IMR-90 (cell line): ENCODE measurements at regions not wholly inside any gene's neighbourhood (a gene's known extent, or its start where the extent isn't known, plus 50 kb on each side); places are given as distances from the start of the nearest gene placed in this dataset.

ENCODE experiments used
- ATAC-seq: fragments of 200-7000 bp; cut with Tn5 transposase; 2 replicates; pipeline ENCODE4 v1.9.1; 2020; ENCODE audit warnings: low read depth, mild to moderate bottlenecking, moderate library complexity
- BruUV-seq: library from RNA; stranded (reverse); fragments of 400-500 nt; replicated peaks from 2 replicates; lab custom pipeline; 2021; lab: Mats Ljungman, UMichigan
- CTCF ChIA-PET: fragments of 300-600 bp; formaldehyde crosslinking; extraction: SDS; loops from one replicate; lab custom pipeline; 2021; ENCODE audit warnings: antibody characterized with exemption; lab: Yijun Ruan, JAX
- POLR2A ChIA-PET: fragments of 300-600 bp; sonication (Branson Sonifier 250); formaldehyde crosslinking; loops from one replicate; lab custom pipeline; 2022; ENCODE audit warnings: antibody characterized with exemption; ENCODE audit not compliant: unreplicated experiment; lab: Charles Lee
- DNase-seq: peaks from one replicate; pipeline ENCODE4 v3.0.0; 2013
- H2AFZ ChIP-seq: replicated peaks from 2 replicates; pipeline ENCODE3; 2013; ENCODE audit warnings: low read length, mild to moderate bottlenecking; ENCODE audit not compliant: poor library complexity
- H2AK5ac ChIP-seq: 2 replicates; pipeline ENCODE4 v1.6.1; 2013; ENCODE audit warnings: low read depth, low read length, inconsistent platforms
- H2AK9ac ChIP-seq: replicated peaks from 2 replicates; pipeline ENCODE3; 2013; ENCODE audit warnings: mild to moderate bottlenecking, low read depth, low read length, moderate library complexity; ENCODE audit not compliant: poor library complexity
- H2BK120ac ChIP-seq: 2 replicates; pipeline ENCODE4 v1.6.1; 2013; ENCODE audit warnings: low read depth, low read length, inconsistent platforms
- H2BK15ac ChIP-seq: 3 replicates; pipeline ENCODE4 v1.6.1; 2013; ENCODE audit warnings: low read depth, low read length, inconsistent platforms
- H2BK20ac ChIP-seq: 2 replicates; pipeline ENCODE4 v1.6.1; 2013; ENCODE audit warnings: low read depth, mild to moderate bottlenecking, inconsistent platforms, low read length, moderate library complexity
- H2BK5ac ChIP-seq: 2 replicates; pipeline ENCODE4 v1.6.1; 2013; ENCODE audit warnings: mild to moderate bottlenecking, low read depth, low read length, inconsistent platforms; ENCODE audit not compliant: poor library complexity, severe bottlenecking
- H3K14ac ChIP-seq: replicated peaks from 2 replicates; pipeline ENCODE4 v1.6.1; 2013; ENCODE audit warnings: low read depth, low read length, inconsistent platforms
- H3K18ac ChIP-seq: 2 replicates; pipeline ENCODE4 v1.6.1; 2013; ENCODE audit warnings: low read depth, low read length, control low read depth
- H3K23ac ChIP-seq: 2 replicates; pipeline ENCODE4 v1.6.1; 2013; ENCODE audit warnings: low read depth, low read length, inconsistent platforms
- H3K27ac ChIP-seq: 2 replicates; pipeline ENCODE4 v1.5.1; 2013; ENCODE audit warnings: mild to moderate bottlenecking, control low read depth, low read length; ENCODE audit not compliant: insufficient read depth
- H3K27me3 ChIP-seq: 2 replicates; pipeline ENCODE4 v1.6.1; 2013; ENCODE audit warnings: low read length; ENCODE audit not compliant: control insufficient read depth, insufficient read depth
- H3K36me3 ChIP-seq: 2 replicates; pipeline ENCODE4 v1.6.1; 2013; ENCODE audit warnings: low read length, mixed read lengths; ENCODE audit not compliant: control insufficient read depth, insufficient read depth
- H3K4ac ChIP-seq: 2 replicates; pipeline ENCODE4 v1.6.1; 2013; ENCODE audit warnings: low read depth, low read length, inconsistent platforms
- H3K4me1 ChIP-seq: 2 replicates; pipeline ENCODE4 v1.6.1; 2013; ENCODE audit warnings: low read length, mixed read lengths; ENCODE audit not compliant: control insufficient read depth, insufficient read depth
- H3K4me2 ChIP-seq: 2 replicates; pipeline ENCODE4 v1.6.1; 2013; ENCODE audit warnings: low read depth, mild to moderate bottlenecking, control low read depth, low read length, moderate library complexity
- H3K4me3 ChIP-seq: 2 replicates; pipeline ENCODE4 v1.5.1; 2013; ENCODE audit warnings: low read depth, mild to moderate bottlenecking, control low read depth, low read length, moderate library complexity; ENCODE audit not compliant: insufficient read depth
- H3K56ac ChIP-seq: 2 replicates; pipeline ENCODE4 v1.6.1; 2013; ENCODE audit warnings: low read length, inconsistent platforms; ENCODE audit not compliant: insufficient read depth; ENCODE audit errors: extremely low read depth
- H3K79me1 ChIP-seq, 2 experiments: 2 replicates each; pipeline ENCODE4 v1.6.1; 2013; ENCODE audit warnings: low read length in 2 of 2, inconsistent platforms in 1 of 2, low read depth in 1 of 2
- H3K9ac ChIP-seq: 2 replicates; pipeline ENCODE4 v1.6.1; 2013; ENCODE audit warnings: low read depth, low read length, control low read depth
- H3K9me1 ChIP-seq: 2 replicates; pipeline ENCODE4 v1.6.1; 2013; ENCODE audit warnings: low read length, inconsistent platforms; ENCODE audit not compliant: insufficient read depth
- H3K9me3 ChIP-seq: 2 replicates; pipeline ENCODE4 v1.6.1; 2013; ENCODE audit warnings: low read length; ENCODE audit not compliant: control insufficient read depth, insufficient read depth
- H4K20me1 ChIP-seq: 2 replicates; pipeline ENCODE4 v1.6.1; 2013; ENCODE audit warnings: low read length, inconsistent platforms; ENCODE audit not compliant: insufficient read depth
- H4K5ac ChIP-seq: 2 replicates; pipeline ENCODE4 v1.6.1; 2013; ENCODE audit warnings: mild to moderate bottlenecking, low read depth, low read length, control low read depth
- H4K8ac ChIP-seq, 2 experiments: 2 replicates each; pipeline ENCODE4 v1.6.1; 2013; ENCODE audit warnings: low read depth in 2 of 2, low read length in 2 of 2, control low read depth in 1 of 2, inconsistent platforms in 1 of 2
- H4K91ac ChIP-seq: 2 replicates; pipeline ENCODE4 v1.6.1; 2013; ENCODE audit warnings: low read depth, low read length, inconsistent platforms; ENCODE audit not compliant: insufficient read depth
- BHLHE40 ChIP-seq: fragments of 150-350 bp; IDR thresholded peaks from 2 replicates; pipeline ENCODE4 v1.6.1; 2016; ENCODE audit warnings: mild to moderate bottlenecking, low read depth, low read length
- CEBPB ChIP-seq: IDR thresholded peaks from 2 replicates; pipeline ENCODE4 v1.6.1; 2012; ENCODE audit warnings: low read depth, low read length, improper control_type of control experiment
- CTCF ChIP-seq: conservative IDR thresholded peaks from 2 replicates; pipeline ENCODE4 v1.5.1; 2012; ENCODE audit warnings: mild to moderate bottlenecking, low read depth, low read length, improper control_type of control experiment
- ELK1 ChIP-seq: fragments of 150-350 bp; IDR thresholded peaks from 2 replicates; pipeline ENCODE4 v1.6.1; 2016; ENCODE audit warnings: low read depth, mild to moderate bottlenecking, low read length, moderate library complexity, borderline replicate concordance
- MAFK ChIP-seq: IDR thresholded peaks from 2 replicates; pipeline ENCODE4 v1.6.1; 2012; ENCODE audit warnings: low read depth, low read length, improper control_type of control experiment
- MXI1 ChIP-seq: IDR thresholded peaks from 2 replicates; pipeline ENCODE4 v1.6.1; 2012; ENCODE audit warnings: low read depth, mild to moderate bottlenecking, low read length, moderate library complexity, borderline replicate concordance
- NFE2L2 ChIP-seq: fragments of 150-350 bp; IDR thresholded peaks from 2 replicates; pipeline ENCODE4 v1.6.1; 2016; ENCODE audit warnings: low read depth, mild to moderate bottlenecking, low read length
- RCOR1 ChIP-seq: IDR thresholded peaks from 2 replicates; pipeline ENCODE4 v1.6.1; 2012; ENCODE audit warnings: mild to moderate bottlenecking, low read length, improper control_type of control experiment; ENCODE audit not compliant: insufficient replicate concordance
- RFX5 ChIP-seq: IDR thresholded peaks from 2 replicates; pipeline ENCODE4 v1.8.0; 2012; ENCODE audit warnings: low read depth, mild to moderate bottlenecking, low read length, moderate library complexity
- WGBS, 2 experiments: methylation state at CpG; one replicate each; pipeline versions ENCODE4 v1.1.5 to v1.1.7; 2013; ENCODE audit warnings: missing lambda C conversion rate in 2 of 2; ENCODE audit not compliant: insufficient read length in 1 of 2; ENCODE audit errors: extremely low coverage in 2 of 2; 5-methylcytosine and 5-hydroxymethylcytosine counted together
- dilution Hi-C: fragments of 300-500 bp; cut with HindIII; formaldehyde crosslinking; loops from one replicate; pipeline ENCODE4 v1.14.3; 2018; ENCODE audit warnings: low sequenced_read_pairs; ENCODE audit not compliant: unreplicated experiment
- in situ Hi-C: fragments of 300-500 bp; cut with MboI; formaldehyde crosslinking; loops from 3 replicates; pipeline ENCODE4 v1.14.3; 2019; ENCODE audit warnings: low sequenced_read_pairs, inconsistent platforms, mixed read lengths
- intact Hi-C: fragments of 100-400 bp; cut with micrococcal nuclease; formaldehyde crosslinking; loops from 2 replicates; pipeline ENCODE4 v1.10.0; 2022
- TF ChIP-seq, protein P1 (sequence below): fragments of 150-350 bp; IDR thresholded peaks from 2 replicates; pipeline ENCODE4 v1.6.1; 2017; ENCODE audit warnings: mild to moderate bottlenecking, antibody characterized with exemption, low read length, low read depth

- Histone ChIP-seq H2AFZ (no peak overlapping the region), H3K27me3 (peaks cover 6% of the 10 kb centered on the region), H3K27ac (no peak overlapping the region), H3K56ac (no peak overlapping the region), H3K36me3 (no peaks in the 10 kb centered on the region), H3K9me1 (no peaks in the 10 kb centered on the region), H3K4me1 (no peaks in the 10 kb centered on the region), H3K4ac (no peak overlapping the region), H3K9me3 (no peaks in the 10 kb centered on the region), H2BK20ac (no peak overlapping the region), H3K4me2 (no peak overlapping the region), H4K5ac (no peak overlapping the region), H2AK9ac (no peak overlapping the region), H3K4me3 (no peak overlapping the region), H3K23ac (no peak overlapping the region), H3K18ac (no peak overlapping the region), H2BK15ac (no peak overlapping the region), H4K20me1 (no peaks in the 10 kb centered on the region), H2BK120ac (no peak overlapping the region), H2AK5ac (no peak overlapping the region), H3K14ac (no peak overlapping the region), H4K8ac (no peak overlapping the region), H3K9ac (no peak overlapping the region), H2BK5ac (no peak overlapping the region), H4K91ac (no peak overlapping the region), H3K79me1 (no peaks in the 10 kb centered on the region)
- WGBS, 2 experiments = no CpG with 5 or more reads among the region's 2 CpGs
- ChIA-PET POLR2A (no interaction called here), CTCF (no interaction called here)
- ATAC-seq (no peak), DNase-seq (no peak)
- dilution Hi-C loops (no loop called here), in situ Hi-C loops (loop anchor here (25.0 kb wide), 2 partner anchors 386 to 686 kb away; no protein-coding TSS in a partner anchor), intact Hi-C loops (no loop called here)
- BruUV-seq = no TSS peak
- no peak for TF ChIP-seq MAFK
- TF ChIP-seq RFX5 = no peak
- TF ChIP-seq MXI1 = no peak
- no peak for TF ChIP-seq CTCF
- TF ChIP-seq RCOR1 = no peak
- TF ChIP-seq, protein P1, sequence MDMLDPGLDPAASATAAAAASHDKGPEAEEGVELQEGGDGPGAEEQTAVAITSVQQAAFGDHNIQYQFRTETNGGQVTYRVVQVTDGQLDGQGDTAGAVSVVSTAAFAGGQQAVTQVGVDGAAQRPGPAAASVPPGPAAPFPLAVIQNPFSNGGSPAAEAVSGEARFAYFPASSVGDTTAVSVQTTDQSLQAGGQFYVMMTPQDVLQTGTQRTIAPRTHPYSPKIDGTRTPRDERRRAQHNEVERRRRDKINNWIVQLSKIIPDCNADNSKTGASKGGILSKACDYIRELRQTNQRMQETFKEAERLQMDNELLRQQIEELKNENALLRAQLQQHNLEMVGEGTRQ = no peak
- TF ChIP-seq NFE2L2 = no peak
- no peak for TF ChIP-seq CEBPB
- TF ChIP-seq ELK1 = no peak
- no peak for TF ChIP-seq BHLHE40
Observed at GRCh38 chrX:13498238-13498637, 71.2 kb upstream of the EGFL6 start.
